ENCODE measurements at regions not wholly inside any gene's neighbourhood (a gene's known extent, or its start where the extent isn't known, plus 50 kb on each side); places are given as distances from the start of the nearest gene placed in this dataset.

GRCh38 chr6:62530985-62531384 lies 245.0 kb upstream of the KHDRBS2 start:
- TF ChIP-seq CTCF (IDR thresholded peaks at IDR 0.05; ENCODE audit: extremely low read depth, low read depth, low read length), result no peak
- no peaks in the 10 kb centered on the region for H3K79me2 ChIP-seq (ENCODE audit: insufficient read depth, low read length)
- H3K4me3 ChIP-seq (ENCODE audit: insufficient read depth, low read length), result no peak overlapping the region
- H2AFZ ChIP-seq (ENCODE audit: low read length), result no peak overlapping the region
- H3K27me3 ChIP-seq (ENCODE audit: insufficient read depth, low read length), result no peaks in the 10 kb centered on the region
- no peaks in the 10 kb centered on the region for H3K9me3 ChIP-seq (ENCODE audit: low read depth, low read length)
- H3K4me2 ChIP-seq (ENCODE audit: insufficient read depth, low read length), result no peak overlapping the region
- H3K36me3 ChIP-seq (ENCODE audit: insufficient read depth, low read length), result no peaks in the 10 kb centered on the region
- H3K4me1 ChIP-seq (ENCODE audit: insufficient read depth, low read length), result no peaks in the 10 kb centered on the region
- no peak for DNase-seq (ENCODE audit: insufficient read length, low spot score, missing footprints)
- no peaks in the 10 kb centered on the region for H4K20me1 ChIP-seq (ENCODE audit: insufficient read depth, low read length)
- H3K27ac ChIP-seq (ENCODE audit: low read depth, low read length), result no peak overlapping the region

DNA sequence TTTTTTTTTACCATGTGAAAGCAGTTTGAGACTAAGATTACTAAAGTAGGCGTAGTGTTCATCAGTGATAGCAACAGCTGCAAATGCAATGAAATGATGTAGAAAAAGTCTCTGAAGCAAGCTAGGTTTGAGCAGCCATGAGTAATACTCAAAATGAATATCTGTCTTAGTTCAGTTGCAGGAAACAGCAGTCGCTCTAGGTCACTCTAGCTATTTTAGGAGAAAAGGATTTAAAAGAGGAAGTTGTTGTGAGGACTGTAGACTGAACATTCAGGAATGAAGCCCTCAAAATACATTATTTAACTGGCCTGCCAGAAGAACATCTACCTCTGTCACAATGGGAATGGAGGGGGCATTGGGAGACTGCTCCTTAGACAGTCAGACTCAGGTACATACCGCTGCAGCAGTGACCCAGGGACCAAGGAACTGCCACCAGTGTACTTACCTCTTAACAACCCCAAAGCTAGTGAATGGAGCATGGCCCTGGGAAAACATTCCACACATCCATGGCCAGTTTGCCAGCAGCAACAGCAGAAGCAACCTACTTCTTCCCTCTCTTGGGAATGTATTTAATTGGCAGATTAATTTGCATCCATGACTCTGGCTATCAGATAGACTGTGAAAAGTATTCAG lies 243.0 kb upstream of the KHDRBS2 start:
- DNase-seq (ENCODE audit: insufficient read length, low spot score, missing footprints), result no peak
- Histone ChIP-seq H3K27me3 (ENCODE audit: insufficient read depth, low read length) (no peaks in the 10 kb centered on the region), H3K9me3 (ENCODE audit: low read depth, low read length) (no peaks in the 10 kb centered on the region), H3K4me3 (ENCODE audit: insufficient read depth, low read length) (no peak overlapping the region), H3K36me3 (ENCODE audit: insufficient read depth, low read length) (no peaks in the 10 kb centered on the region), H3K4me2 (ENCODE audit: insufficient read depth, low read length) (no peak overlapping the region), H3K27ac (ENCODE audit: low read depth, low read length) (no peak overlapping the region), H3K4me1 (ENCODE audit: insufficient read depth, low read length) (no peaks in the 10 kb centered on the region), H2AFZ (ENCODE audit: low read length) (no peak overlapping the region), H3K79me2 (ENCODE audit: insufficient read depth, low read length) (no peaks in the 10 kb centered on the region), H4K20me1 (ENCODE audit: insufficient read depth, low read length) (no peaks in the 10 kb centered on the region)
- no peak for TF ChIP-seq CTCF (IDR thresholded peaks at IDR 0.05; ENCODE audit: extremely low read depth, low read depth, low read length)

DNA sequence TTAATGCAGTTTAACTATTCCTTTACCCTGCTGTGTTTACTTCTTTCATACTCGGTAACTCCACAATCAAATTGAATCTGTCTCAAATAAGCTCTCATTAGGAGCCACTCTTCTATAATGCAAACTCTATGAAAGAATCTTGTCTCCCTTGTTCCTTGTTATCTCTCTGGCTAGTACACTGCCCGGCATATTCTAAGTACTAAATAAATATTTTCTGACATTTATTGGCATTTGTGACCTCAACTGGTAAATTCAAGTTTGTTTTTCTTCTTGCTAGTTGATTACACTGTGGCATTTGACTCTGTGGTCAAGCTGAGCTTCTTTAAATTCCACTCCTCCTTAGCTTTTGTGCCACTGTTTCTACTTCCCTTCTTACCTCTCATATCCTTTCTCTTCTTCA lies 237.6 kb upstream of the KHDRBS2 start:
- Histone ChIP-seq H3K27me3 (ENCODE audit: insufficient read depth, low read length) (no peaks in the 10 kb centered on the region), H3K4me3 (ENCODE audit: insufficient read depth, low read length) (no peak overlapping the region), H3K27ac (ENCODE audit: low read depth, low read length) (no peak overlapping the region), H3K4me2 (ENCODE audit: insufficient read depth, low read length) (no peak overlapping the region), H3K9me3 (ENCODE audit: low read depth, low read length) (no peaks in the 10 kb centered on the region), H3K4me1 (ENCODE audit: insufficient read depth, low read length) (no peaks in the 10 kb centered on the region), H2AFZ (ENCODE audit: low read length) (no peak overlapping the region), H3K79me2 (ENCODE audit: insufficient read depth, low read length) (no peaks in the 10 kb centered on the region), H3K36me3 (ENCODE audit: insufficient read depth, low read length) (no peaks in the 10 kb centered on the region), H4K20me1 (ENCODE audit: insufficient read depth, low read length) (no peaks in the 10 kb centered on the region)
- no peak for DNase-seq (ENCODE audit: insufficient read length, low spot score, missing footprints)
- TF ChIP-seq CTCF (IDR thresholded peaks at IDR 0.05; ENCODE audit: extremely low read depth, low read depth, low read length), result no peak

DNA sequence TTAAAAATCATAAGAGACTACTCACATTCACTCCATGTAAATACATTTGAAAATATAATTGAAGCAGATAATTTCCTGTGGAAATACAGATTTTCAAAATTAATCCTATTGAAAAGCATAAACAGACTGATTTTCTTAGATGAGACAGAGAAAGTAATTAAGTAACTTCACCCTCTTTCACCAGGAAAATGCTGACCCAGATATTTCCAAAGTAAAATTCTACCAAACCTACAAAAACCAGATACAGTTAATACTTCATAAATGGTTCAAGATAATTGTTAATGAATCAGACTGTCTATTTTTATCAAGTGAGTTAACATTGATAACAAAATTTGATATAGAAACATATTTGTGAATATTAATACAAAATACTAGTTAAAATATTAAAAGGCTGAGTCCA lies 233.5 kb upstream of the KHDRBS2 start:
- TF ChIP-seq CTCF (IDR thresholded peaks at IDR 0.05; ENCODE audit: extremely low read depth, low read depth, low read length), result no peak
- Histone ChIP-seq H3K36me3 (ENCODE audit: insufficient read depth, low read length) (no peaks in the 10 kb centered on the region), H3K4me1 (ENCODE audit: insufficient read depth, low read length) (no peaks in the 10 kb centered on the region), H2AFZ (ENCODE audit: low read length) (no peak overlapping the region), H3K4me3 (ENCODE audit: insufficient read depth, low read length) (no peak overlapping the region), H3K27me3 (ENCODE audit: insufficient read depth, low read length) (no peaks in the 10 kb centered on the region), H3K9me3 (ENCODE audit: low read depth, low read length) (no peaks in the 10 kb centered on the region), H3K4me2 (ENCODE audit: insufficient read depth, low read length) (no peak overlapping the region), H4K20me1 (ENCODE audit: insufficient read depth, low read length) (no peaks in the 10 kb centered on the region), H3K27ac (ENCODE audit: low read depth, low read length) (no peak overlapping the region), H3K79me2 (ENCODE audit: insufficient read depth, low read length) (no peaks in the 10 kb centered on the region)
- no peak for DNase-seq (ENCODE audit: insufficient read length, low spot score, missing footprints)

Measured in osteoblast (primary cell).